SK-N-SH treated with all-trans-retinoic acid at 6 μM for 48 hours (cell line): ENCODE measurements at regions not wholly inside any gene's neighbourhood (a gene's known extent, or its start where the extent isn't known, plus 50 kb on each side); places are given as distances from the start of the nearest gene placed in this dataset.

ENCODE experiments used
- ARNTL ChIP-seq: fragments of 450-650 bp; formaldehyde crosslinking; IDR thresholded peaks from 2 replicates; pipeline ENCODE4 v1.5.0; 2020; ENCODE audit warnings: low read depth, mild to moderate bottlenecking, moderate library complexity, borderline replicate concordance
- ESRRG ChIP-seq: fragments of 250-450 bp; sonication (Bioruptor Pico); IDR thresholded peaks from 2 replicates; pipeline ENCODE4 v1.6.1; 2021; ENCODE audit warnings: mild to moderate bottlenecking
- GLIS3 ChIP-seq: fragments of 250-450 bp; sonication (Bioruptor Pico); IDR thresholded peaks from 2 replicates; pipeline ENCODE4 v1.5.0; 2020; ENCODE audit warnings: mild to moderate bottlenecking, moderate library complexity
- POU6F1 ChIP-seq: fragments of 250-450 bp; sonication (Bioruptor Pico); IDR thresholded peaks from 2 replicates; pipeline ENCODE4 v1.8.0; 2021; ENCODE audit warnings: low read depth, mild to moderate bottlenecking, moderate library complexity, borderline replicate concordance
- TSHZ2 ChIP-seq: fragments of 250-450 bp; sonication (Bioruptor Pico); IDR thresholded peaks from 2 replicates; pipeline ENCODE4 v1.5.0; 2020; ENCODE audit warnings: mild to moderate bottlenecking, moderate library complexity

GRCh38 chr7:57308631-57309408 is 141.2 kb upstream of the ZNF716 start:
- TF ChIP-seq POU6F1 (no peak), GLIS3 (no peak), ESRRG (CRISPR knock-in tag) (no peak), TSHZ2 (CRISPR knock-in tag) (no peak), ARNTL (CRISPR knock-in tag) (no peak)
